ENCODE measurements at regions not wholly inside any gene's neighbourhood (a gene's known extent, or its start where the extent isn't known, plus 50 kb on each side); places are given as distances from the start of the nearest gene placed in this dataset.
A peak's percentile ranks its signal among the peaks of the same experiment; 100 is the strongest.

GRCh38 chr14:86015511-86015910 is 485.6 kb downstream of the FLRT2 start:
- DNase-seq: no peak

GRCh38 chr14:86013641-86014040 is 483.7 kb downstream of the FLRT2 start:
- DNase-seq: no peak

GRCh38 chr14:86012461-86012860 is 482.5 kb downstream of the FLRT2 start:
- no peak for DNase-seq

- DNase-seq: no peak
Observed at GRCh38 chr14:86003998-86004397, 474.1 kb downstream of the FLRT2 start.

GRCh38 chr14:85996551-85996950 is 466.6 kb downstream of the FLRT2 start:
- no peak for DNase-seq

- DNase-seq: no peak
Observed at GRCh38 chr14:85991156-85991555, 461.2 kb downstream of the FLRT2 start.

GRCh38 chr14:85987907-85988306 is 458.0 kb downstream of the FLRT2 start:
- DNase-seq: no peak

GRCh38 chr14:85987292-85987691 is 457.3 kb downstream of the FLRT2 start:
- DNase-seq: no peak

- DNase-seq: peak; percentile 4
Observed at GRCh38 chr14:85978582-85979250, 448.8 kb downstream of the FLRT2 start.

GRCh38 chr14:85974602-85975001 is 444.7 kb downstream of the FLRT2 start:
- no peak for DNase-seq

- DNase-seq: no peak
Observed at GRCh38 chr14:85963486-85963885, 433.5 kb downstream of the FLRT2 start.

- DNase-seq: no peak
Observed at GRCh38 chr14:85960756-85961155, 430.8 kb downstream of the FLRT2 start.

- no peak for DNase-seq
Observed at GRCh38 chr14:85959063-85959462, 429.1 kb downstream of the FLRT2 start.

- no peak for DNase-seq
Observed at GRCh38 chr14:85958069-85958468, 428.1 kb downstream of the FLRT2 start.

- no peak for DNase-seq
Observed at GRCh38 chr14:85953265-85953664, 423.3 kb downstream of the FLRT2 start.

GRCh38 chr14:85948153-85948552 is 418.2 kb downstream of the FLRT2 start:
- no peak for DNase-seq

- DNase-seq: no peak
Observed at GRCh38 chr14:85947461-85948139, 417.7 kb downstream of the FLRT2 start.

- no peak for DNase-seq
Observed at GRCh38 chr14:85943192-85943591, 413.2 kb downstream of the FLRT2 start.

GRCh38 chr14:85934886-85935254 is 404.9 kb downstream of the FLRT2 start:
- DNase-seq: no peak

- DNase-seq: no peak
Observed at GRCh38 chr14:85934123-85934885, 404.4 kb downstream of the FLRT2 start.

- DNase-seq: no peak
Observed at GRCh38 chr14:85921241-85921640, 391.3 kb downstream of the FLRT2 start.

GRCh38 chr14:85917716-85918115 is 387.8 kb downstream of the FLRT2 start:
- no peak for DNase-seq

GRCh38 chr14:85915711-85916110 is 385.8 kb downstream of the FLRT2 start:
- no peak for DNase-seq

GRCh38 chr14:85912141-85912540 is 382.2 kb downstream of the FLRT2 start:
- no peak for DNase-seq

Data from NCI-H2171 (cell line).